ENCODE measurements at regions not wholly inside any gene's neighbourhood (a gene's known extent, or its start where the extent isn't known, plus 50 kb on each side); places are given as distances from the start of the nearest gene placed in this dataset.
"Not testable (repeated sequence)": the region's sequence is repeated elsewhere in the genome, so short reads cannot be mapped to it uniquely, and the experiment has no call there.

GRCh38 chr9:29311221-29311620, 1737.9 kb upstream of the C9orf72 start:
- no peak for ATAC-seq (ENCODE audit: poor library complexity)
- DNase-seq, result no peak
- intact Hi-C loops (cut with DNase I), result no loop called here

GRCh38 chr9:29312327-29312726, 1739.0 kb upstream of the C9orf72 start:
- no peak for ATAC-seq (ENCODE audit: poor library complexity)
- DNase-seq, result no peak
- intact Hi-C loops (cut with DNase I), result no loop called here

- intact Hi-C loops (cut with DNase I), result no loop called here
- ATAC-seq (ENCODE audit: poor library complexity) (no peak), DNase-seq (no peak)
These were observed 1746.6 kb upstream of the C9orf72 start for GRCh38 chr9:29319736-29320513.

- intact Hi-C loops (cut with DNase I), result no loop called here
- ATAC-seq (ENCODE audit: poor library complexity), result no peak
- DNase-seq, result no peak
These were observed 1749.0 kb upstream of the C9orf72 start for GRCh38 chr9:29322240-29322639.

GRCh38 chr9:29325894-29326293, 1752.6 kb upstream of the C9orf72 start:
- intact Hi-C loops (cut with DNase I), result no loop called here
- ATAC-seq (ENCODE audit: poor library complexity), result no peak

GRCh38 chr9:29332789-29333188, 1759.5 kb upstream of the C9orf72 start:
- intact Hi-C loops (cut with DNase I), result no loop called here
- ATAC-seq (ENCODE audit: poor library complexity) (no peak), DNase-seq (no peak)

More at GRCh38 chr9:29325894-29326293, 1752.6 kb upstream of the C9orf72 start:
- DNase-seq, result no peak

GRCh38 chr9:29336281-29336680, 1763.0 kb upstream of the C9orf72 start:
- ATAC-seq (ENCODE audit: poor library complexity) (no peak), DNase-seq (no peak)
- intact Hi-C loops (cut with DNase I), result no loop called here

GRCh38 chr9:29339387-29339786, 1766.1 kb upstream of the C9orf72 start:
- DNase-seq (no peak), ATAC-seq (ENCODE audit: poor library complexity) (no peak)
- intact Hi-C loops (cut with DNase I), result no loop called here

- DNase-seq, result no peak
- intact Hi-C loops (cut with DNase I), result no loop called here
- no peak for ATAC-seq (ENCODE audit: poor library complexity)
These were observed 1775.7 kb upstream of the C9orf72 start for GRCh38 chr9:29348999-29349398.

GRCh38 chr9:29389421-29389820, 1816.1 kb upstream of the C9orf72 start:
- intact Hi-C loops (cut with DNase I), result no loop called here
- no peak for ATAC-seq (ENCODE audit: poor library complexity)

GRCh38 chr9:29390859-29391258, 1817.6 kb upstream of the C9orf72 start:
- intact Hi-C loops (cut with DNase I), result no loop called here
- DNase-seq, result no peak
- no peak for ATAC-seq (ENCODE audit: poor library complexity)

More at GRCh38 chr9:29389421-29389820, 1816.1 kb upstream of the C9orf72 start:
- no peak for DNase-seq

GRCh38 chr9:29393064-29393463, 1819.8 kb upstream of the C9orf72 start:
- DNase-seq, result no peak
- intact Hi-C loops (cut with DNase I), result no loop called here
- ATAC-seq (ENCODE audit: poor library complexity), result no peak

GRCh38 chr9:29394855-29395254, 1821.6 kb upstream of the C9orf72 start:
- ATAC-seq (ENCODE audit: poor library complexity), result no peak
- DNase-seq, result no peak
- intact Hi-C loops (cut with DNase I), result no loop called here

GRCh38 chr9:29397148-29397547, 1823.9 kb upstream of the C9orf72 start:
- intact Hi-C loops (cut with DNase I), result no loop called here
- no peak for DNase-seq
- no peak for ATAC-seq (ENCODE audit: poor library complexity)

GRCh38 chr9:29416204-29416603, 1842.9 kb upstream of the C9orf72 start:
- ATAC-seq (ENCODE audit: poor library complexity) (no peak), DNase-seq (no peak)
- intact Hi-C loops (cut with DNase I), result no loop called here

GRCh38 chr9:29422438-29422837, 1849.2 kb upstream of the C9orf72 start:
- DNase-seq, result no peak
- intact Hi-C loops (cut with DNase I), result no loop called here
- no peak for ATAC-seq (ENCODE audit: poor library complexity)

GRCh38 chr9:29432191-29432590, 1858.9 kb upstream of the C9orf72 start:
- intact Hi-C loops (cut with DNase I), result no loop called here
- DNase-seq (no peak), ATAC-seq (ENCODE audit: poor library complexity) (no peak)

- ATAC-seq (ENCODE audit: poor library complexity); intact Hi-C loops (cut with DNase I); DNase-seq: not testable (repeated sequence)
These were observed 1859.4 kb upstream of the C9orf72 start for GRCh38 chr9:29432656-29433055.

GRCh38 chr9:29435368-29435767, 1862.1 kb upstream of the C9orf72 start:
- DNase-seq (no peak), ATAC-seq (ENCODE audit: poor library complexity) (no peak)
- intact Hi-C loops (cut with DNase I), result no loop called here

GRCh38 chr9:29437526-29437925, 1864.2 kb upstream of the C9orf72 start:
- ATAC-seq (ENCODE audit: poor library complexity) (no peak), DNase-seq (no peak)
- intact Hi-C loops (cut with DNase I), result no loop called here

- intact Hi-C loops (cut with DNase I), result no loop called here
These were observed 1866.7 kb upstream of the C9orf72 start for GRCh38 chr9:29439961-29440360.

More at GRCh38 chr9:29439961-29440360, 1866.7 kb upstream of the C9orf72 start:
- DNase-seq (no peak), ATAC-seq (ENCODE audit: poor library complexity) (no peak)

All from Right ventricle myocardium superior (tissue), 1 donor.